ENCODE measurements at regions not wholly inside any gene's neighbourhood (a gene's known extent, or its start where the extent isn't known, plus 50 kb on each side); places are given as distances from the start of the nearest gene placed in this dataset.

DNA sequence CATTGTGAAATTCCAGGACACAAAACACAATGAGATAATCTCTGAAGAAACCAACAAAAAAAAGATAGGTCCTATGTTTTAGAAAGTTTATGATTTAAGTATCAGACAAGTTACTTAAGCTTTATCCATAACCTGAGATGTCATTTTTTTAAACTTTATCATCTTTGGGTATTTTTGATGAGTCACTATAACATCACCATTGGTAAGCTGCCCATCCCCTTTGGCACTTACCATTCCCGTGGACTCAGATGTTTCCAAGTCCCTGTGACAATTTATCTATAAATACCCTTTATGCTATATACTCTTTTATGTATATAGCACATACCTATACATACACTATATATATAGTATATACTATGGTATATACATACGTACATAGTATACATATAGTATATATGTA, 198.9 kb upstream of the GEMIN8 start:
- no peak overlapping the region for H3K4me3 ChIP-seq (replicated peaks; ENCODE audit: low read depth, low read length)
- DNase-seq (ENCODE audit: low read depth): no peak
- TF ChIP-seq, protein P1, sequence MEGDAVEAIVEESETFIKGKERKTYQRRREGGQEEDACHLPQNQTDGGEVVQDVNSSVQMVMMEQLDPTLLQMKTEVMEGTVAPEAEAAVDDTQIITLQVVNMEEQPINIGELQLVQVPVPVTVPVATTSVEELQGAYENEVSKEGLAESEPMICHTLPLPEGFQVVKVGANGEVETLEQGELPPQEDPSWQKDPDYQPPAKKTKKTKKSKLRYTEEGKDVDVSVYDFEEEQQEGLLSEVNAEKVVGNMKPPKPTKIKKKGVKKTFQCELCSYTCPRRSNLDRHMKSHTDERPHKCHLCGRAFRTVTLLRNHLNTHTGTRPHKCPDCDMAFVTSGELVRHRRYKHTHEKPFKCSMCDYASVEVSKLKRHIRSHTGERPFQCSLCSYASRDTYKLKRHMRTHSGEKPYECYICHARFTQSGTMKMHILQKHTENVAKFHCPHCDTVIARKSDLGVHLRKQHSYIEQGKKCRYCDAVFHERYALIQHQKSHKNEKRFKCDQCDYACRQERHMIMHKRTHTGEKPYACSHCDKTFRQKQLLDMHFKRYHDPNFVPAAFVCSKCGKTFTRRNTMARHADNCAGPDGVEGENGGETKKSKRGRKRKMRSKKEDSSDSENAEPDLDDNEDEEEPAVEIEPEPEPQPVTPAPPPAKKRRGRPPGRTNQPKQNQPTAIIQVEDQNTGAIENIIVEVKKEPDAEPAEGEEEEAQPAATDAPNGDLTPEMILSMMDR (IDR thresholded peaks at IDR 0.05; ENCODE audit: low read length, missing control alignments): no peak

DNA sequence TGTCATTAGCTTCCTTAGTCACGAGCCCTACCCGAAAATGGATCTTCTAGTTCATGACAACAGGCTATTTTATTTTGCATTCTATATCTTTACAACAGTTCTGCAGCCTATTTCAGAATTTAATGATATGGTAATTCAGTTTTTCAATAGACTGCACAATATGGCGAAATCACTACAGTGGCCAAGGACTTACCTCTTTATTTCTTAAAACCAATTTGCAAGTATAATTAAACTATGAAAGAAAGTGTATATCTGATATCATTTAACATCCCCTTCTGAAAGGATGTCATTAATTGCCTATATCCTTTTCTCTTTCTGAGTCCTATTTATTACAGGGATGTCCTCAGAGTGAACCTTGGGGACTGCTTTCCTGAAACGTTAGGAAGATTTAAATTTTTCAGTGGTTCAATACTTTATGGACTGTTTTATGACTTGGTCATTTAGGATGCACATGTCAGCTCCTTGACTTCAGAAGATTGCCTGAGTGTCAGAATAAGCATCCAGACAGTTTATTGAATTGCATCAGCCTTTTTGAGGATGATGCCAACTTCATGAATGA, 190.8 kb upstream of the GEMIN8 start:
- DNase-seq (ENCODE audit: low read depth): no peak
- no peak overlapping the region for H3K4me3 ChIP-seq (replicated peaks; ENCODE audit: low read depth, low read length)
- TF ChIP-seq, protein P1 (IDR thresholded peaks at IDR 0.05; ENCODE audit: low read length, missing control alignments): no peak

DNA sequence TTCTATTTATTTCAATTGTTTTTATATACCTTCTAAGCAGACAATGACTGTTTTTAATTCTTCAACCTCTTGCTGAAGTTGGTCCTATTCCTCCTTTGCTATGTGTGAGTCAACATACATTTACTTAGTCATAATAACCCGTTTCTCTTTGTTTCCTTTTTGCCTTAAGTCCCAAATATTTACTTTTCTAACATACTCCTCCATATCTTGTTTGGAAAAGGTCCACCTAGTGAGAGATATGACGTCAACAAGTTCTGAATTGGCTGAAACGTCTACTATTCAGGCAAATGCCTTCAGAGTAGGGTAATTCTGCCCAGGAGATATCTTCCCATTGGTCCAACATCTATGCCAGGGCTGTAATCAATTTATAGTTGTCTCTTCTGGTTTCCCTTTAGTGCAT, 179.3 kb upstream of the GEMIN8 start:
- TF ChIP-seq, protein P1 (IDR thresholded peaks at IDR 0.05; ENCODE audit: low read length, missing control alignments): no peak
- no peak for DNase-seq (ENCODE audit: low read depth)
- H3K4me3 ChIP-seq (replicated peaks; ENCODE audit: low read depth, low read length): no peak overlapping the region

- TF ChIP-seq, protein P1 (IDR thresholded peaks at IDR 0.05; ENCODE audit: low read length, missing control alignments): no peak
- DNase-seq (ENCODE audit: low read depth): no peak
Measured at GRCh38 chrX:14194711-14195110, 165.0 kb upstream of the GEMIN8 start.

GRCh38 chrX:14193547-14193946, 163.9 kb upstream of the GEMIN8 start:
- TF ChIP-seq, protein P1 (IDR thresholded peaks at IDR 0.05; ENCODE audit: low read length, missing control alignments): no peak
- no peak overlapping the region for H3K4me3 ChIP-seq (replicated peaks; ENCODE audit: low read depth, low read length)

More at GRCh38 chrX:14194711-14195110, 165.0 kb upstream of the GEMIN8 start:
- H3K4me3 ChIP-seq (replicated peaks; ENCODE audit: low read depth, low read length): no peak overlapping the region

GRCh38 chrX:14173873-14174272, 144.2 kb upstream of the GEMIN8 start:
- H3K4me3 ChIP-seq (replicated peaks; ENCODE audit: low read depth, low read length): no peak overlapping the region
- DNase-seq (ENCODE audit: low read depth): no peak
- TF ChIP-seq, protein P1 (IDR thresholded peaks at IDR 0.05; ENCODE audit: low read length, missing control alignments): no peak

More at GRCh38 chrX:14193547-14193946, 163.9 kb upstream of the GEMIN8 start:
- no peak for DNase-seq (ENCODE audit: low read depth)

DNA sequence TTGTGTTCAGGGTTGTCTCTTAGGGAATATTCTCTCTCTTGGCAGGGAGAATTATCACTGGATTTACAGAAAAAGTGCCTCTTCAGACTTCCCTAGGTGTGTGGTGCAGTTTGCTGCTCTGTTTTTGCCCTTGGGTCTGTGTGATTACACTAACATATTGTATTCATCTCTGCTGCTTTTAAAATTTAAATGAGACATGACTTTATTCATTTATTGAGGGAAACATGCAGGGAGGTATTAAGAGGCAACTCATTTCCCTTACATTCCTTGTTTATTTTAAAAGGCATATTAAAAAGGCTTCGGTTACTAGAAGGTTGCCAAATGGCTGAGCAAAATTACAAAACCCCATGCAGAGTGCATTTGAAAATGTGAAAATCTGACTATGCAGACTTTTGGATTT, 135.1 kb upstream of the GEMIN8 start:
- TF ChIP-seq, protein P1 (IDR thresholded peaks at IDR 0.05; ENCODE audit: low read length, missing control alignments): no peak
- no peak overlapping the region for H3K4me3 ChIP-seq (replicated peaks; ENCODE audit: low read depth, low read length)
- DNase-seq (ENCODE audit: low read depth): no peak

Data from fibroblast of pulmonary artery (primary cell).